ENCODE measurements at regions not wholly inside any gene's neighbourhood (a gene's known extent, or its start where the extent isn't known, plus 50 kb on each side); places are given as distances from the start of the nearest gene placed in this dataset.
"Not testable (repeated sequence)": the region's sequence is repeated elsewhere in the genome, so short reads cannot be mapped to it uniquely, and the experiment has no call there.

GRCh38 chr14:106395456-106396050, 869.2 kb downstream of the TMEM121 start:
- H3K27ac ChIP-seq (ENCODE audit: low read depth, low read length): no peak overlapping the region
- peaks cover 0 to 7% (median 4%) of the 10 kb centered on the region in 5 donors for H3K27me3 ChIP-seq (ENCODE audit: control insufficient read depth in 5 of 5, insufficient read depth in 4 of 5, low read length in 5 of 5)
- H3K4me3 ChIP-seq (ENCODE audit: low read depth in 1 of 5, low read length in 5 of 5): no peak overlapping the region
- peaks cover 0 to 2% (median 0%) of the 10 kb centered on the region in 5 donors for H3K9me3 ChIP-seq (ENCODE audit: control insufficient read depth in 5 of 5, low read length in 5 of 5)
- no peaks in the 10 kb centered on the region for H3K36me3 ChIP-seq (ENCODE audit: control insufficient read depth in 5 of 5, insufficient read depth in 5 of 5, low read length in 5 of 5)
- H3K9ac ChIP-seq (ENCODE audit: low read length in 5 of 5): no peak overlapping the region
- H3K4me1 ChIP-seq (ENCODE audit: control insufficient read depth in 5 of 5, insufficient read depth in 5 of 5, low read length in 5 of 5): no peaks in the 10 kb centered on the region

DNA sequence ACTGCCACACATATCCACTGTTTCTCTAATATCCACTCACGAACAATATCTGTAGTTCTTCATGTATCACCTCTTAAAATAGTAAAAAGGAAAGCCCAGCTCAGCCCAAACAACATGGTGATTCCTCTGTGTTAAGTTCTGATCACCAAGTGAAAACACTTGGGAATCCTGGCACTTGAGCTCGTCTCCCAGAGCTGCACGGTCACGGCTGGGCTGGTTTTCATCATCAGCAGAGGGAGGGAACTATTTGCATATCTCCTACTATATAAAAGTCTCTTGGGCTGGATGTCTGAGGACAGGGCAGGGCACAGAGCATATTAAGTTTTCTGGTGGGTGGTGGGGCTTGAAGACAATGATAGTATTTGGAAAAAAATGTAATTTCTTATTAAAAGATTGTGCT, 870.6 kb downstream of the TMEM121 start:
- no peaks in the 10 kb centered on the region for H3K36me3 ChIP-seq (ENCODE audit: control insufficient read depth in 5 of 5, insufficient read depth in 5 of 5, low read length in 5 of 5)

GRCh38 chr14:106398931-106399331, 872.5 kb downstream of the TMEM121 start:
- H3K27ac ChIP-seq (ENCODE audit: low read depth, low read length); H3K4me1 ChIP-seq (ENCODE audit: control insufficient read depth in 5 of 5, insufficient read depth in 5 of 5, low read length in 5 of 5); H3K9ac ChIP-seq (ENCODE audit: low read length in 5 of 5); H3K36me3 ChIP-seq (ENCODE audit: control insufficient read depth in 5 of 5, insufficient read depth in 5 of 5, low read length in 5 of 5); H3K27me3 ChIP-seq (ENCODE audit: control insufficient read depth in 5 of 5, insufficient read depth in 4 of 5, low read length in 5 of 5); H3K4me3 ChIP-seq (ENCODE audit: low read depth in 1 of 5, low read length in 5 of 5); H3K9me3 ChIP-seq (ENCODE audit: control insufficient read depth in 5 of 5, low read length in 5 of 5): not testable (repeated sequence)

More for the DNA sequence above, 870.6 kb downstream of the TMEM121 start:
- no peak overlapping the region for H3K9ac ChIP-seq (ENCODE audit: low read length in 5 of 5)
- no peak overlapping the region for H3K27ac ChIP-seq (ENCODE audit: low read depth, low read length)
- no peaks in the 10 kb centered on the region for H3K4me1 ChIP-seq (ENCODE audit: control insufficient read depth in 5 of 5, insufficient read depth in 5 of 5, low read length in 5 of 5)
- peaks cover 0 to 2% (median 0%) of the 10 kb centered on the region in 5 donors for H3K9me3 ChIP-seq (ENCODE audit: control insufficient read depth in 5 of 5, low read length in 5 of 5)
- no peak overlapping the region for H3K4me3 ChIP-seq (ENCODE audit: low read depth in 1 of 5, low read length in 5 of 5)
- peaks cover 0 to 4% (median 0%) of the 10 kb centered on the region in 5 donors for H3K27me3 ChIP-seq (ENCODE audit: control insufficient read depth in 5 of 5, insufficient read depth in 4 of 5, low read length in 5 of 5)

DNA sequence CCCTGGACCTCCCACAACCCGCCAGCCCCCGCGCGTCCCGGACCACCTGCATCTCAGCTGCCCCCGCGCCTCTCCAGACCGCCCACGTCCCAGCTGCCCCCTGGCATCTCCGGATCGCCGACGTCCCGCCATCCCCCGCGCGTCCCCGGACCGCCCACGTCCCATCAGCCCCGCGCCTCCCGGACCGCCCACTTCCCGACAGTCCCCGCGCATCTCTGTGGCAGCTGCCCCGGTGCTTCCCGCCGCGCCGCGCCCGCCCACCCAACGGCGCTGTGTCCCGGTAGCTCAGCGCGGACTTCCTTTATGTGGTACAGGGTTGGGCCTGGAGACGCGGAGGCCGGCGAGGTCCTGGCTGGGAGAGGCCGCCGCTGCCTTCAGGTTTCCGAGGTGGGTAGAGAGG, 874.9 kb downstream of the TMEM121 start:
- not testable (repeated sequence) for H3K9ac ChIP-seq (ENCODE audit: low read length in 5 of 5); H3K27ac ChIP-seq (ENCODE audit: low read depth, low read length); H3K27me3 ChIP-seq (ENCODE audit: control insufficient read depth in 5 of 5, insufficient read depth in 4 of 5, low read length in 5 of 5); H3K4me3 ChIP-seq (ENCODE audit: low read depth in 1 of 5, low read length in 5 of 5); H3K4me1 ChIP-seq (ENCODE audit: control insufficient read depth in 5 of 5, insufficient read depth in 5 of 5, low read length in 5 of 5); H3K36me3 ChIP-seq (ENCODE audit: control insufficient read depth in 5 of 5, insufficient read depth in 5 of 5, low read length in 5 of 5); H3K9me3 ChIP-seq (ENCODE audit: control insufficient read depth in 5 of 5, low read length in 5 of 5)

- not testable (repeated sequence) for H3K9ac ChIP-seq (ENCODE audit: low read length in 5 of 5); H3K4me3 ChIP-seq (ENCODE audit: low read depth in 1 of 5, low read length in 5 of 5); H3K27ac ChIP-seq (ENCODE audit: low read depth, low read length); H3K36me3 ChIP-seq (ENCODE audit: control insufficient read depth in 5 of 5, insufficient read depth in 5 of 5, low read length in 5 of 5); H3K9me3 ChIP-seq (ENCODE audit: control insufficient read depth in 5 of 5, low read length in 5 of 5); H3K27me3 ChIP-seq (ENCODE audit: control insufficient read depth in 5 of 5, insufficient read depth in 4 of 5, low read length in 5 of 5); H3K4me1 ChIP-seq (ENCODE audit: control insufficient read depth in 5 of 5, insufficient read depth in 5 of 5, low read length in 5 of 5)
Measured at GRCh38 chr14:106410229-106410628, 883.8 kb downstream of the TMEM121 start.

DNA sequence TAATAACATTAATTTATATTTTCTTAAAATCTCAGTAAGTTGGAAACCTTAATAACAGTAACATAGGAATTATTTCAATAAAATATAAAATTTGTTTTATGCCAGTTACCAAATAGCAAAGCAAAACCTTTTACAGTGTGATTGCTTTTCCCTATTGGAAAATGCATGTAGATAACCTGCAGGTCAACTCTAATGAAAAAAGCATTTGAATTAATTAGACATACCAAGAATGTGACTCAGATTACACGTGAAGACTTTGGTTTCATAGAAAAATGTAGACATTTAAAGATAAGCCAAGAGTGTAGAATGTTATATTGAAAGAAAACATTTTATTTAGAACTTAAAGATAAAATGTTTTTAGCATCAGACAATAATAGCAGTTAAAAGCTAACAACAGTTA, 888.1 kb downstream of the TMEM121 start:
- Histone ChIP-seq H3K27ac (ENCODE audit: low read depth, low read length) (no peak overlapping the region), H3K4me1 (ENCODE audit: control insufficient read depth in 5 of 5, insufficient read depth in 5 of 5, low read length in 5 of 5) (peaks cover 0 to 4% (median 0%) of the 10 kb centered on the region in 5 donors), H3K9ac (ENCODE audit: low read length in 5 of 5) (no peak overlapping the region), H3K36me3 (ENCODE audit: control insufficient read depth in 5 of 5, insufficient read depth in 5 of 5, low read length in 5 of 5) (no peaks in the 10 kb centered on the region), H3K9me3 (ENCODE audit: control insufficient read depth in 5 of 5, low read length in 5 of 5) (no peaks in the 10 kb centered on the region), H3K27me3 (ENCODE audit: control insufficient read depth in 5 of 5, insufficient read depth in 4 of 5, low read length in 5 of 5) (no peaks in the 10 kb centered on the region), H3K4me3 (ENCODE audit: low read depth in 1 of 5, low read length in 5 of 5) (no peak overlapping the region)

DNA sequence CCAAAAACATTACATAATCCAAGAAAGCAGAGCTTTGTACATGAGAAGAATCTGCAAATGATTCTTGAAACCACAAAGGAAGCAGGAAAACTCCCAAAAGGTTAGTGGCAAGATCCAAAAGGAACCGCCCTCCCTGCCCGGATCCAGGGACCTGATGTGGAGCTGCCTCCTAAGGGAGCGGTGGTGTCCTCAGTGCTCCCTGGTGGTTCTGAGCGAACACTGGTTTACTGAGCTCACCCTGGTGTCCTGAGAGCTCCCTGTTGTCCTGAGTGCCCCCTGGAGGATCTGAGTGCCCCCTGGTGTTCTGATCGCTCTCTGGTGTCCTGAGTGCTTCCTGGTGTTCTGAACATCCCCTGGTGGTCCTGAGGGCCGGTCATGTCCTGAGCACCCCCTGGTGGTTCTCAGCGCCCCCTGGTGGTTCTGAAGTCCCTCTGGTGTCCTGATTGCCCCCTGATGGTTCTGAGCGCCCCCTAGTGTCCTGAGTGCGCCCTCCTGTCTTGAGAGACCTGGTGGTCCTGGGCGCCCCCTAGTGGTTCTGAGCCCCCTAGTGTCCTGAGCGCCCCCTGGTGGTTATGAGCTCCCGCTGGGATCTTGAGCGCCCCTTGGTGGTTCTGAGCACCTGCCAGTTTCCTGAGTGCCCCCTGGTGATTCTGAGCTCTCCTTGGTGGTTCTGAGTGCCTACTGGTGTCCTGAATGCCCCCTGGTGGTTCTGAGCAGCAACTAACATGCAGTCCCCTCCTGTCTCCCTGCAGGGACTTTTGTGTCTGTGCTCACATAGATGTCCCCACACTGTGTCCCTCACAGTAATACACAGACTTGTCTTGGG, 891.1 kb downstream of the TMEM121 start:
- Histone ChIP-seq H3K36me3 (ENCODE audit: control insufficient read depth in 5 of 5, insufficient read depth in 5 of 5, low read length in 5 of 5) (no peaks in the 10 kb centered on the region), H3K4me1 (ENCODE audit: control insufficient read depth in 5 of 5, insufficient read depth in 5 of 5, low read length in 5 of 5) (peaks cover 0 to 4% (median 0%) of the 10 kb centered on the region in 5 donors), H3K9me3 (ENCODE audit: control insufficient read depth in 5 of 5, low read length in 5 of 5) (no peaks in the 10 kb centered on the region), H3K4me3 (ENCODE audit: low read depth in 1 of 5, low read length in 5 of 5) (no peak overlapping the region), H3K9ac (ENCODE audit: low read length in 5 of 5) (no peak overlapping the region), H3K27ac (ENCODE audit: low read depth, low read length) (no peak overlapping the region), H3K27me3 (ENCODE audit: control insufficient read depth in 5 of 5, insufficient read depth in 4 of 5, low read length in 5 of 5) (no peaks in the 10 kb centered on the region)

DNA sequence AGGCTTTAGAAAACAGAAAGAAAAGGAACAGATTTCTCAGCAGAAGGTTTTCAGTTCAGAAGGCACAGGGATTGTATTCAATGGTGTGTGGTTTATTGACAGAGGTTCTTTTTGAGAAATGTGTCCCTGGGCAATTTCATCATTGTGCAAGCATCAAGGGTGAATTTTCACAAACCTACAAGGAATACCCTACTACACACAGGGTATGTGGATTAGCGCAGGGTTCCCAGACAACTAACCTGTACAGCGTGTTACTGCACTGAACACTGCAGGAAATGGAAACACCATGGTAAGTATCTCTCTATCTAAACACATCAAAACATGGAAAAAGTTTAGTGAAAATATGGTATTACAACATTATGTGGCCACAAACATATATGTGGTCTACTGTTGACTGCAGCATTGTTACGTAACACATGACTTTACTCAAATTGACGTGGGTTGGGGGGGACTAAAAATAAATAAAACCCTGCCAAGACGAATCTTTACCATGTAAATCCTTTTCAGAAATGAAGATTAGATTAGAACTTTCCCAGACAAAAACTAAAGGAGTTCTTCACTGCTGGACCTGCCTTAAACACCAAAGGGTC, 893.1 kb downstream of the TMEM121 start:
- no peaks in the 10 kb centered on the region for H3K9me3 ChIP-seq (ENCODE audit: control insufficient read depth in 5 of 5, low read length in 5 of 5)
- no peak overlapping the region for H3K4me3 ChIP-seq (ENCODE audit: low read depth in 1 of 5, low read length in 5 of 5)
- no peaks in the 10 kb centered on the region for H3K36me3 ChIP-seq (ENCODE audit: control insufficient read depth in 5 of 5, insufficient read depth in 5 of 5, low read length in 5 of 5)
- H3K4me1 ChIP-seq (ENCODE audit: control insufficient read depth in 5 of 5, insufficient read depth in 5 of 5, low read length in 5 of 5): peaks cover 0 to 4% (median 0%) of the 10 kb centered on the region in 5 donors
- H3K27ac ChIP-seq (ENCODE audit: low read depth, low read length): no peak overlapping the region
- no peaks in the 10 kb centered on the region for H3K27me3 ChIP-seq (ENCODE audit: control insufficient read depth in 5 of 5, insufficient read depth in 4 of 5, low read length in 5 of 5)
- no peak overlapping the region for H3K9ac ChIP-seq (ENCODE audit: low read length in 5 of 5)

DNA sequence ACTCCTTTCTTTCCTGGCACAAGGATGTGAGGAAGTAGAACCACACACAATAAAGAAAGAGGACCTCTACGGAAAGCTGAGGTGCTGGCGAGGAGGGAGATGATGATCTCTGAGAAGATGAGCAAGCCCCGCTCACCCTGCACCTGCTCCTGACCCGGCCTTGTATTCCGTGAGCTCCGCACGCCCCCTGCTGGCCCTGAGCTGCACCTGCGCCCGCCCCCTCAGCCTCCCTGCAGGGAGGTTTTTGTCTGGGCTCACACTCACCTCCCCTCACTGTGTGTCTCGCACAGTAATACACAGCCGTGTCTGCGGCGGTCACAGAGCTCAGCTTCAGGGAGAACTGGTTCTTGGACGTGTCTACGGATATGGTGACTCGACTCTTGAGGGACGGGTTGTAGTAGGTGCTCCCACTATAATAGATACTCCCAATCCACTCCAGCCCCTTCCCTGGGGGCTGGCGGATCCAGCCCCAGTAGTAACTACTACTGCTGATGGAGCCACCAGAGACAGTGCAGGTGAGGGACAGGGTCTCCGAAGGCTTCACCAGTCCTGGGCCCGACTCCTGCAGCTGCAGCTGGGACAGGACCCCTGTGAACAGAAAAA, 895.1 kb downstream of the TMEM121 start:
- not testable (repeated sequence) for H3K4me1 ChIP-seq (ENCODE audit: control insufficient read depth in 5 of 5, insufficient read depth in 5 of 5, low read length in 5 of 5); H3K27ac ChIP-seq (ENCODE audit: low read depth, low read length); H3K4me3 ChIP-seq (ENCODE audit: low read depth in 1 of 5, low read length in 5 of 5); H3K9me3 ChIP-seq (ENCODE audit: control insufficient read depth in 5 of 5, low read length in 5 of 5); H3K9ac ChIP-seq (ENCODE audit: low read length in 5 of 5); H3K27me3 ChIP-seq (ENCODE audit: control insufficient read depth in 5 of 5, insufficient read depth in 4 of 5, low read length in 5 of 5); H3K36me3 ChIP-seq (ENCODE audit: control insufficient read depth in 5 of 5, insufficient read depth in 5 of 5, low read length in 5 of 5)

DNA sequence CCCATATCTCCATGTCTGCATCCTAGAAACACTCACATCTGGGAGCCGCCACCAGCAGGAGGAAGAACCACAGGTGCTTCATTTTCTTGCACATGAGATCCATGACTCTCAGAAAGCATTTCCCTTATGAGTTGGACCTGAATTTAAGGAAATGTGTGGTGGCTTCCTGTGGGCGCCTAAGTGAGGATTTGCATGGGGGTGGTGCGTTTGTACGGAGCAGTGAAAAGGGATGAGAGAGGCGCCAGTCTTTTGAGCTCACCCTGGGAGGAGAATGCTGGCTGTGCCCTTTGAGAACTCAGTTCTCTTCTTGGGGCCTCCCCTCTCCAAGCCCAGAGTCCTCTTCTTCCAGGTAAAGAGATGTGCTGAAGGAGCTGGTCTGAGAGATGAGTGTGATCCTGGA, 895.7 kb downstream of the TMEM121 start:
- Histone ChIP-seq H3K4me3 (ENCODE audit: low read depth in 1 of 5, low read length in 5 of 5) (no peak overlapping the region), H3K27ac (ENCODE audit: low read depth, low read length) (no peak overlapping the region)

More for the DNA sequence above, 895.7 kb downstream of the TMEM121 start:
- no peaks in the 10 kb centered on the region for H3K36me3 ChIP-seq (ENCODE audit: control insufficient read depth in 5 of 5, insufficient read depth in 5 of 5, low read length in 5 of 5)
- no peak overlapping the region for H3K9ac ChIP-seq (ENCODE audit: low read length in 5 of 5)
- no peaks in the 10 kb centered on the region for H3K9me3 ChIP-seq (ENCODE audit: control insufficient read depth in 5 of 5, low read length in 5 of 5)
- peaks cover 0 to 3% (median 0%) of the 10 kb centered on the region in 5 donors for H3K27me3 ChIP-seq (ENCODE audit: control insufficient read depth in 5 of 5, insufficient read depth in 4 of 5, low read length in 5 of 5)
- H3K4me1 ChIP-seq (ENCODE audit: control insufficient read depth in 5 of 5, insufficient read depth in 5 of 5, low read length in 5 of 5): peaks cover 0 to 3% (median 0%) of the 10 kb centered on the region in 5 donors
